HEK293T (cell line): ENCODE measurements at regions not wholly inside any gene's neighbourhood (a gene's known extent, or its start where the extent isn't known, plus 50 kb on each side); places are given as distances from the start of the nearest gene placed in this dataset.

Experiments
- ARNT ChIP-seq: fragments of 450-650 bp; IDR thresholded peaks from 2 replicates; pipeline ENCODE4 v1.6.1; 2017; ENCODE audit warnings: mild to moderate bottlenecking
- BHLHE40 ChIP-seq: fragments of 450-650 bp; IDR thresholded peaks from 2 replicates; pipeline ENCODE4 v1.6.1; 2016; ENCODE audit warnings: mild to moderate bottlenecking, moderate library complexity, borderline replicate concordance
- CTBP1 ChIP-seq: fragments of 450-650 bp; IDR thresholded peaks from 2 replicates; pipeline ENCODE4 v1.6.1; 2016; ENCODE audit warnings: borderline replicate concordance
- ELF4 ChIP-seq: fragments of 450-650 bp; IDR thresholded peaks from 2 replicates; pipeline ENCODE4 v1.6.1; 2017; ENCODE audit warnings: antibody characterized with exemption
- FOXA1 ChIP-seq: fragments of 450-650 bp; IDR thresholded peaks from 2 replicates; pipeline ENCODE4 v1.6.1; 2016; ENCODE audit warnings: mild to moderate bottlenecking
- FOXK2 ChIP-seq: fragments of 450-650 bp; IDR thresholded peaks from 2 replicates; pipeline ENCODE4 v1.6.1; 2016; ENCODE audit warnings: mild to moderate bottlenecking
- FOXM1 ChIP-seq: fragments of 450-650 bp; IDR thresholded peaks from 2 replicates; pipeline ENCODE4 v1.6.1; 2017; ENCODE audit warnings: mild to moderate bottlenecking, borderline replicate concordance
- HDGF ChIP-seq: fragments of 450-650 bp; IDR thresholded peaks from 2 replicates; pipeline ENCODE4 v1.6.1; 2017; ENCODE audit warnings: antibody characterized with exemption, borderline replicate concordance
- L3MBTL2 ChIP-seq: fragments of 450-650 bp; conservative IDR thresholded peaks from 2 replicates; pipeline ENCODE4 v1.6.1; 2016; ENCODE audit warnings: mild to moderate bottlenecking
- NFRKB ChIP-seq: fragments of 450-650 bp; IDR thresholded peaks from 2 replicates; pipeline ENCODE4 v1.6.1; 2016; ENCODE audit warnings: mild to moderate bottlenecking, moderate library complexity
- PKNOX1 ChIP-seq: fragments of 450-650 bp; IDR thresholded peaks from 2 replicates; pipeline ENCODE4 v1.6.1; 2016
- SP1 ChIP-seq: fragments of 450-650 bp; IDR thresholded peaks from 2 replicates; pipeline ENCODE4 v1.6.1; 2017
- SUZ12 ChIP-seq: fragments of 450-650 bp; IDR thresholded peaks from 2 replicates; pipeline ENCODE4 v1.6.1; 2016; ENCODE audit warnings: mild to moderate bottlenecking
- TARDBP ChIP-seq: fragments of 450-650 bp; IDR thresholded peaks from 2 replicates; pipeline ENCODE4 v1.6.1; 2016

GRCh38 chr12:89862511-89863445, 154.1 kb upstream of the ATP2B1 start:
- TF ChIP-seq SUZ12 (no peak), CTBP1 (no peak), L3MBTL2 (no peak), SP1 (no peak), ELF4 (no peak), PKNOX1 (no peak), FOXK2 (no peak), HDGF (no peak), ARNT (no peak), FOXM1 (no peak), TARDBP (no peak), FOXA1 (no peak), NFRKB (no peak), BHLHE40 (no peak)
